A673 (cell line): ENCODE measurements at regions not wholly inside any gene's neighbourhood (a gene's known extent, or its start where the extent isn't known, plus 50 kb on each side); places are given as distances from the start of the nearest gene placed in this dataset.

Experiments used
- BruUV-seq: library from RNA; stranded (reverse); fragments of 400-500 nt; replicated peaks from 2 replicates; lab custom pipeline; 2021; lab: Mats Ljungman, UMichigan
- CTCF ChIA-PET: fragments of 300-600 bp; sonication (Branson Sonifier 250); formaldehyde crosslinking; loops from one replicate; lab custom pipeline; 2022; ENCODE audit warnings: antibody characterized with exemption; lab: Charles Lee
- POLR2A ChIA-PET: fragments of 300-600 bp; sonication (Branson Sonifier 250); formaldehyde crosslinking; loops from one replicate; lab custom pipeline; 2022; ENCODE audit warnings: antibody characterized with exemption; ENCODE audit not compliant: low non-redundant PET; lab: Charles Lee
- DNase-seq: peaks from one replicate; pipeline ENCODE4 v3.0.0-alpha.2; 2015; ENCODE audit warnings: low spot score
- H3K27ac ChIP-seq: fragments of 200-600 bp; sonication (generic); 2 replicates; pipeline ENCODE4 v1.5.1; 2016; ENCODE audit warnings: mixed run types, low read depth, mild to moderate bottlenecking, mixed read lengths, antibody characterized with exemption, low read length; ENCODE audit not compliant: poor library complexity, severe bottlenecking
- H3K27me3 ChIP-seq: fragments of 200-600 bp; sonication (generic); replicated peaks from 2 replicates; pipeline ENCODE4 v1.6.1; 2017; ENCODE audit warnings: mixed run types, low read depth, mild to moderate bottlenecking, mixed read lengths, antibody characterized with exemption, low read length; ENCODE audit not compliant: insufficient read depth, poor library complexity
- H3K36me3 ChIP-seq: fragments of 200-600 bp; sonication (generic); 2 replicates; pipeline ENCODE4 v1.6.1; 2016; ENCODE audit warnings: mixed run types, mild to moderate bottlenecking, mixed read lengths, antibody characterized with exemption, low read length; ENCODE audit not compliant: insufficient read depth, poor library complexity, severe bottlenecking
- H3K4me1 ChIP-seq: fragments of 200-600 bp; sonication (generic); 2 replicates; pipeline ENCODE4 v1.6.1; 2017; ENCODE audit warnings: mixed run types, mild to moderate bottlenecking, mixed read lengths, antibody characterized with exemption, low read length; ENCODE audit not compliant: insufficient read depth, poor library complexity, severe bottlenecking
- H3K4me3 ChIP-seq: fragments of 200-600 bp; sonication (generic); 2 replicates; pipeline ENCODE4 v1.5.1; 2016; ENCODE audit warnings: low read depth, mixed run types, mild to moderate bottlenecking, mixed read lengths, low read length; ENCODE audit not compliant: poor library complexity, severe bottlenecking
- H3K9me3 ChIP-seq: fragments of 200-600 bp; sonication (generic); 2 replicates; pipeline ENCODE4 v1.6.1; 2016; ENCODE audit warnings: mixed run types, low read depth, mild to moderate bottlenecking, mixed read lengths, antibody characterized with exemption, low read length; ENCODE audit not compliant: poor library complexity, severe bottlenecking
- EZH2 ChIP-seq: fragments of 200-600 bp; sonication (generic); IDR thresholded peaks from 2 replicates; pipeline ENCODE4 v1.6.1; 2017; ENCODE audit warnings: borderline replicate concordance, low read depth, mild to moderate bottlenecking, mixed read lengths, antibody characterized with exemption, low read length; ENCODE audit not compliant: poor library complexity, severe bottlenecking
- intact Hi-C: fragments of 100-400 bp; cut with micrococcal nuclease; formaldehyde crosslinking; loops from one replicate; pipeline ENCODE4 v1.10.0; 2022; ENCODE audit not compliant: unreplicated experiment
- TF ChIP-seq, protein P1 (sequence below): fragments of 300-800, 200-600 bp; sonication (generic); conservative IDR thresholded peaks from 2 replicates; pipeline ENCODE4 v1.5.1; 2017; ENCODE audit warnings: low read depth, mild to moderate bottlenecking, antibody characterized with exemption, low read length, moderate library complexity, mixed read lengths

GRCh38 chr2:58429014-58429875 is 188.1 kb upstream of the FANCL start:
- Histone ChIP-seq H3K4me3 (peak overlapping the region; percentile 28), H3K36me3 (no peaks in the 10 kb centered on the region), H3K9me3 (no peaks in the 10 kb centered on the region), H3K27me3 (no peaks in the 10 kb centered on the region), H3K4me1 (no peaks in the 10 kb centered on the region), H3K27ac (no peak overlapping the region)
- ChIA-PET CTCF (no interaction called here), POLR2A (no interaction called here)
- no TSS peak for BruUV-seq
- intact Hi-C loops: no loop called here
- no peak for DNase-seq
- no peak for TF ChIP-seq EZH2
- TF ChIP-seq, protein P1, sequence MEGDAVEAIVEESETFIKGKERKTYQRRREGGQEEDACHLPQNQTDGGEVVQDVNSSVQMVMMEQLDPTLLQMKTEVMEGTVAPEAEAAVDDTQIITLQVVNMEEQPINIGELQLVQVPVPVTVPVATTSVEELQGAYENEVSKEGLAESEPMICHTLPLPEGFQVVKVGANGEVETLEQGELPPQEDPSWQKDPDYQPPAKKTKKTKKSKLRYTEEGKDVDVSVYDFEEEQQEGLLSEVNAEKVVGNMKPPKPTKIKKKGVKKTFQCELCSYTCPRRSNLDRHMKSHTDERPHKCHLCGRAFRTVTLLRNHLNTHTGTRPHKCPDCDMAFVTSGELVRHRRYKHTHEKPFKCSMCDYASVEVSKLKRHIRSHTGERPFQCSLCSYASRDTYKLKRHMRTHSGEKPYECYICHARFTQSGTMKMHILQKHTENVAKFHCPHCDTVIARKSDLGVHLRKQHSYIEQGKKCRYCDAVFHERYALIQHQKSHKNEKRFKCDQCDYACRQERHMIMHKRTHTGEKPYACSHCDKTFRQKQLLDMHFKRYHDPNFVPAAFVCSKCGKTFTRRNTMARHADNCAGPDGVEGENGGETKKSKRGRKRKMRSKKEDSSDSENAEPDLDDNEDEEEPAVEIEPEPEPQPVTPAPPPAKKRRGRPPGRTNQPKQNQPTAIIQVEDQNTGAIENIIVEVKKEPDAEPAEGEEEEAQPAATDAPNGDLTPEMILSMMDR: no peak

DNA sequence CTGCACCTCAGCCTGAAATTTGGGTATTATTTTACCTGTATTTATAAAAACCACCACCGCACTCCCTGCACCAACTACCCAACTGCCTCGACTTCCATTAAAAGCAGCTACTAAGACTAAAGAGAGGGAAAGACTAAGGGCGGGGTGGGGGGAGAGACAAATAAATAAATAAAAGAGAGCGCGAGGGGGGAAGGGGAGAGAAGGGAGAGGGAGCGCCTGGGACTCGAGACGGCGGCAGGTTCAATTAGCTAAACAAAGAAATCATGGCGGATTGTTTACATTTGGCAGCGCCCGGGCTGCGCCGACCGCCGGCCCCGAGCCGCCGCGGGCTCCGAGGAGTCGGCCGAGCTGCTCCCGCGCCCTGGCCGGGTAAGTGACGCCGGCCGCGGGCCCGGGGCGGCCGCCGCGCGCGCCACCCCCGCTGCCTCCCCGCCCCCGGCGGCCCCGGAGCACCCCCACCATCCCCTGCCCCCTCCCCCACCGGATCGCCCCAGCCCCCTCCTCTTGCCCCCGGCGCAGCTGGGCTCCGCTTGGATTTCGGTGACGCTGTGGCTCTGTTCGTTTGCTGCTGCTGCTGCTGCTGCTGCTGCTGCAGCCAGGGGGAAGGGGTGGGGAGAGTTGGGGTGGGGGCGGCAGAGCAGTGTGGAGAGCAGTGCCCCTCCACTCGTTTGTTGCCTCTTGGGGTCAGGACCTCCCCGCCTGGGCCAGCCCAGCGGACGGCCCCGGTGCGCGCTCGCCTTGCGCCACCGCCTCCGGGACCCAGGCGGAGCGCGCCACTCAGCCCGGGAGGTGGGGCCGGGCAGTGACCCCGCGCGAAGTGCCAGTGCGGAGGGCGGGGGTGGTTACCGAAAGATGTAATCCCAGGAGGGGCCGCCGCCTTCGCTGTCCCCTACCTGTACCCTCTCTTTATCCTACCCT is 187.2 kb upstream of the FANCL start:
- H3K9me3 ChIP-seq: no peaks in the 10 kb centered on the region
- no peak overlapping the region for H3K27ac ChIP-seq
- H3K4me1 ChIP-seq: no peaks in the 10 kb centered on the region
- DNase-seq: peak; percentile 33
- no peaks in the 10 kb centered on the region for H3K36me3 ChIP-seq
- no peak for TF ChIP-seq EZH2
- TF ChIP-seq, protein P1: no peak
- intact Hi-C loops: no loop called here
- H3K4me3 ChIP-seq: peak overlapping the region; percentile 66
- ChIA-PET CTCF (no interaction called here), POLR2A (no interaction called here)
- no TSS peak for BruUV-seq
- no peaks in the 10 kb centered on the region for H3K27me3 ChIP-seq

GRCh38 chr2:58427572-58428095 is 186.5 kb upstream of the FANCL start:
- H3K4me1 ChIP-seq: no peaks in the 10 kb centered on the region
- ChIA-PET CTCF (no interaction called here), POLR2A (no interaction called here)
- no peaks in the 10 kb centered on the region for H3K9me3 ChIP-seq
- no peaks in the 10 kb centered on the region for H3K36me3 ChIP-seq
- intact Hi-C loops: no loop called here
- H3K27ac ChIP-seq: no peak overlapping the region
- peaks cover 6% of the 10 kb centered on the region for H3K27me3 ChIP-seq
- no TSS peak for BruUV-seq
- peak overlapping the region; percentile 66 for H3K4me3 ChIP-seq
- TF ChIP-seq EZH2: no peak
- TF ChIP-seq, protein P1: no peak
- DNase-seq: peak; percentile 44
